Heart right ventricle (tissue), 16 donors: ENCODE measurements at regions not wholly inside any gene's neighbourhood (a gene's known extent, or its start where the extent isn't known, plus 50 kb on each side); places are given as distances from the start of the nearest gene placed in this dataset.

Source experiments
- ATAC-seq, 8 donors: fragments of 200-7000 bp; cut with Tn5 transposase; one replicate each; pipeline ENCODE4 v1.9.1; 2020; ENCODE audit warnings: mild to moderate bottlenecking in 8 of 8, moderate library complexity in 8 of 8, moderate number of reproducible peaks in 1 of 8
- DNase-seq, 2 donors: peaks; one replicate each; pipeline ENCODE4 v3.0.0-alpha.2; 2020
- H3K27ac ChIP-seq, 10 donors: fragments of 200-600 bp; sonication (generic) in 2 of 10; one replicate each; pipeline versions ENCODE4 v1.5.0 to v1.8.0; 2020 to 2022; ENCODE audit warnings: mild to moderate bottlenecking in 3 of 10
- H3K27me3 ChIP-seq, 7 donors: fragments of 200-600 bp; one replicate each; pipeline ENCODE4 v1.8.0; 2021 to 2022; ENCODE audit warnings: mild to moderate bottlenecking in 2 of 7
- H3K36me3 ChIP-seq, 9 donors: fragments of 200-600 bp; sonication (generic) in 1 of 9; one replicate each; pipeline versions ENCODE4 v1.5.0 to v1.8.0; 2020 to 2022; ENCODE audit warnings: mild to moderate bottlenecking in 2 of 9
- H3K4me1 ChIP-seq, 9 donors: fragments of 200-600 bp; sonication (generic) in 1 of 9; one replicate each; pipeline versions ENCODE4 v1.5.0 to v1.8.0; 2020 to 2022; ENCODE audit warnings: mild to moderate bottlenecking in 4 of 9
- H3K4me3 ChIP-seq, 10 donors: fragments of 200-600 bp; sonication (generic) in 2 of 10; one replicate each; pipeline versions ENCODE4 v1.5.0 to v1.8.0; 2020 to 2022; ENCODE audit warnings: mild to moderate bottlenecking in 7 of 10, moderate library complexity in 2 of 10
- H3K9me3 ChIP-seq, 11 donors: fragments of 200-600 bp in 10 of 11; sonication (generic) in 2 of 11; one replicate each; pipeline versions ENCODE4 v1.5.0 to v1.8.0; 2013 to 2022; ENCODE audit warnings: mild to moderate bottlenecking in 2 of 11, control low read depth in 1 of 11, moderate library complexity in 1 of 11
- CTCF ChIP-seq, 9 donors: fragments of 200-600 bp; sonication (generic) in 2 of 9; IDR thresholded peaks; one replicate each; pipeline versions ENCODE4 v1.5.0 to v1.8.0; 2021 to 2022; ENCODE audit warnings: antibody characterized with exemption in 9 of 9, mild to moderate bottlenecking in 5 of 9, moderate library complexity in 1 of 9
- WGBS, 2 donors: extraction: QIAGEN DNeasy Blood & Tissue Kit; methylation state at CpG; one replicate each; pipeline ENCODE4 v1.1.7; 2013; ENCODE audit warnings: inconsistent platforms in 1 of 2; 5-methylcytosine and 5-hydroxymethylcytosine counted together
- intact Hi-C, 10 donors: fragments of 100-400 bp; cut with DNase I; formaldehyde crosslinking; loops; one replicate each; pipeline versions ENCODE4 v1.11.1 to v1.14.2; 2022
- donor health status: Arrhythmogenic right ventricular cardiomyopathy.
- donor health status: ischemic (EF 13 %, LVEDD 7.1; RV severe dilation, severe dysfunction).
- donor health status: healthy with polysubstance abuse.
- donor health status: DM: no; HTN: yes; CAD: no.
- donor health status: DM: no; HTN: no; CAD: no.
- donor health status: ischemic (EF 25% LVEDD 6.9; RV normal size, moderate dysfunction).
- donor health status: ischemic (EF 25% LVEDD 5.7; RV mildly dilated, moderate dysfunction).
- donor health status: healthy.
- donor health status: DM: yes; HTN: yes; CAD: no.
- donor health status: Ischemic cardiomyopathy.
- donor health status: ischemic (EF 35%, LVEDD 5.7; RV mildly dilated, moderate dysfunction).
- donor health status: nonischemic (EF 11% LVEDD 7.7; RV severe dilation, severe dysfunction).
- donor health status: DM: yes; HTN: yes; CAD: no.
- donor health status: PGD.
- donor health status: ischemic (EF 29% LVEDD 5.4; RV normal size, mild dysfunction).
- donor health status: nonischemic (EF 23%, LVEDD 6.1; RV moderate dilation, normal function).

DNA sequence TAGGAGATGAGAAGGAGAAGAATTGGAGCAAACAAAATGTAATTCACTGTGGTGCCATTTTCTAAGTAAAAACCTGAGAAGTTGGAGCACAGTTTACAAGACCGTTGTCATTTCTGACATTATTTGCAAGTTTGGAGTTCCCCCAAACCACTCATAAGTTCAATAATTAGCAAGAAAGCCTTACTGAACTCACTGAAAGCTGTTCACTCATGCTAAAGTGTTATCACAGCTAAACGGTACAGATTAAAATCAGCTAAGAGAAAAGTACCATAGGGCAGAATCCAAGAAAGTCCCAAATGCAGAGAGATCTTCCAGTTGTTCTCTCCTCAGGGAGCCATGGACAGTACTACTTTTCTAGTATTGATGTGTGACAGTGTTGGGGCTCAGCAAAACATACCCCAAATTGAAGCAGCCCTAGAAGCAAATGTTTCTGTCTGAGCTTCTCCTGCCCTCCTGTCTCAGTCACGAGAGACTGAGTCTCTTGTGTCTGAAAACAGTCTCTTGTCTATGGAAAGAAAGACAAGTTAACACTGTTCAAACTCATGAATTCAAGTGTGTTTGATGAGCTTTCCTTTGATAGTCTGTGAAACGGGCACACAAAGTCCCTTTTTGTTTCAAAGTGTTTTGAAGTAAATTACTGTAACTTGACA is 221.2 kb downstream of the GABRG2 start:
- DNase-seq (no peak), ATAC-seq (no peak)
- H3K27ac ChIP-seq: no peak overlapping the region
- no peak for TF ChIP-seq CTCF (IDR thresholded peaks at IDR 0.05)
- H3K36me3 ChIP-seq: no peaks in the 10 kb centered on the region
- WGBS, 2 donors: 42 to 44% methylated on average over 4 of the region's 4 CpGs
- H3K4me1 ChIP-seq: no peaks in the 10 kb centered on the region
- peaks cover 0 to 8% (median 0%) of the 10 kb centered on the region in 11 donors for H3K9me3 ChIP-seq
- no peak overlapping the region for H3K4me3 ChIP-seq
- intact Hi-C loops: no loop called here
- no peaks in the 10 kb centered on the region for H3K27me3 ChIP-seq

GRCh38 chr5:162289489-162289888 is 221.9 kb downstream of the GABRG2 start:
- WGBS, 2 donors: 24 to 26% methylated on average over 2 of the region's 2 CpGs
- no peaks in the 10 kb centered on the region for H3K4me1 ChIP-seq
- DNase-seq: no peak
- no peak for TF ChIP-seq CTCF (IDR thresholded peaks at IDR 0.05)
- peaks cover 0 to 8% (median 0%) of the 10 kb centered on the region in 11 donors for H3K9me3 ChIP-seq
- intact Hi-C loops: no loop called here
- H3K36me3 ChIP-seq: no peaks in the 10 kb centered on the region
- H3K27me3 ChIP-seq: no peaks in the 10 kb centered on the region
- ATAC-seq: no peak
- H3K27ac ChIP-seq: no peak overlapping the region
- H3K4me3 ChIP-seq: no peak overlapping the region

DNA sequence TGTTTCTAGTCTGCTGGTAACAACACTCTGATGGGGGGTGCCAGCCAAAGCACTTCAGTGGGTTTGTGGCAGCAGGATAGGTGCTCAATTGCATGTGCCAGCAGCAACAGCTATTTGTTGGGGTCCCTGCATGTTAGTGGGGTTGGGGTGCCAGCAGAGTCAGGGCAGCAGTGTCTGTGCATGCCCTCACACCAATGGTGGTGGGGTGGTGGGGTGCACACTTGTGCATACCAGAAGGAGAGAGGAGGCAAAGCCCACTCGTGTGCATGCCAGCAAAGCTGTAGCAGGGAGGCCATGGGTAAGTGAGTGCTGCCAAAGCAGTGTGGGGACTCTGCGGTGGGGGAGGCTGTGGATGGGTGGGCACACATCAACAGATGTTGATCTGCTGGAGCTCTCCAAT is 232.2 kb downstream of the GABRG2 start:
- no peaks in the 10 kb centered on the region for H3K27me3 ChIP-seq
- no peak for TF ChIP-seq CTCF (IDR thresholded peaks at IDR 0.05)
- H3K9me3 ChIP-seq: peaks cover 0 to 22% (median 0%) of the 10 kb centered on the region in 11 donors
- H3K36me3 ChIP-seq: no peaks in the 10 kb centered on the region
- intact Hi-C loops: no loop called here
- ATAC-seq (no peak), DNase-seq (no peak)
- no peak overlapping the region for H3K4me3 ChIP-seq
- H3K4me1 ChIP-seq: no peaks in the 10 kb centered on the region
- 79 to 90% methylated on average over 2 of the region's 2 CpGs for WGBS, 2 donors
- no peak overlapping the region for H3K27ac ChIP-seq

DNA sequence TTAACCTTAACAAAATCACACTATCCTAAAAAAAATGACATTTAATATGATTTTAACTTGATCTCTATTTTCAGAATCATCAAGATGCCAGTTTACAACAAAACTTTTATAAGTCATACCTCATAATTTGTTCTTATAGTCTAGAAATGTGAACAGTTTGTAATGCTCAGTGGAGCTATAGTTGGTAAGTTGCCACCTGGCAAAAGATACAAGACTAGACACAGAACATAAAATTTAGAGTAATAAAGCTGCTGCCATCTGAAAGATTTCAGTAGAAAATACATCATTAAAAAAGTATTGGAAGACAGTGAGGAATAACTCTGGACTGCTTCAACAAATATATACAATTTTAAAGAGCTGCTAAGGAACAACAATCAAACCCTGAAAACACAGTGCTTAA is 233.8 kb downstream of the GABRG2 start:
- no peaks in the 10 kb centered on the region for H3K36me3 ChIP-seq
- H3K9me3 ChIP-seq: peaks cover 0 to 31% (median 0%) of the 10 kb centered on the region in 11 donors
- H3K27ac ChIP-seq: no peak overlapping the region
- DNase-seq (no peak), ATAC-seq (no peak)
- no peak for TF ChIP-seq CTCF (IDR thresholded peaks at IDR 0.05)
- intact Hi-C loops: no loop called here
- no peaks in the 10 kb centered on the region for H3K4me1 ChIP-seq
- no peaks in the 10 kb centered on the region for H3K27me3 ChIP-seq
- H3K4me3 ChIP-seq: no peak overlapping the region
